HUES6 (cell line): ENCODE measurements at regions not wholly inside any gene's neighbourhood (a gene's known extent, or its start where the extent isn't known, plus 50 kb on each side); places are given as distances from the start of the nearest gene placed in this dataset.
A peak's percentile ranks its signal among the peaks of the same experiment; 100 is the strongest.

Experiments
- H3K27ac ChIP-seq: 2 replicates; pipeline ENCODE4 v1.7.0; 2013; ENCODE audit warnings: low read depth, mild to moderate bottlenecking, low read length, inconsistent platforms
- H3K27me3 ChIP-seq: 2 replicates; pipeline ENCODE4 v1.6.1; 2013; ENCODE audit warnings: low read length; ENCODE audit not compliant: control insufficient read depth, insufficient read depth
- H3K36me3 ChIP-seq: 2 replicates; pipeline ENCODE4 v1.6.1; 2013; ENCODE audit warnings: low read length; ENCODE audit not compliant: control insufficient read depth, insufficient read depth
- H3K4me1 ChIP-seq: 2 replicates; pipeline ENCODE4 v1.6.1; 2013; ENCODE audit warnings: low read length; ENCODE audit not compliant: control insufficient read depth, insufficient read depth
- H3K4me3 ChIP-seq: 2 replicates; pipeline ENCODE4 v1.5.1; 2013; ENCODE audit warnings: low read depth, low read length
- H3K9ac ChIP-seq: one replicate; pipeline ENCODE4 v1.6.1; 2013; ENCODE audit warnings: mild to moderate bottlenecking, low read length
- H3K9me3 ChIP-seq: 2 replicates; pipeline ENCODE4 v1.6.1; 2013; ENCODE audit warnings: low read depth, low read length; ENCODE audit not compliant: control insufficient read depth, insufficient read depth

GRCh38 chr6:41475164-41475563, 71.0 kb upstream of the FOXP4 start:
- no peak overlapping the region for H3K9ac ChIP-seq
- no peaks in the 10 kb centered on the region for H3K36me3 ChIP-seq

GRCh38 chr6:41475737-41476357, 70.3 kb upstream of the FOXP4 start:
- no peak overlapping the region for H3K4me3 ChIP-seq
- no peak overlapping the region for H3K27ac ChIP-seq
- H3K4me1 ChIP-seq: peaks cover 25% of the 10 kb centered on the region
- H3K27me3 ChIP-seq: peaks cover 66% of the 10 kb centered on the region
- no peaks in the 10 kb centered on the region for H3K36me3 ChIP-seq
- no peak overlapping the region for H3K9ac ChIP-seq
- H3K9me3 ChIP-seq: no peaks in the 10 kb centered on the region

More at GRCh38 chr6:41475164-41475563, 71.0 kb upstream of the FOXP4 start:
- Histone ChIP-seq H3K27me3 (peaks cover 72% of the 10 kb centered on the region), H3K4me3 (no peak overlapping the region), H3K27ac (no peak overlapping the region), H3K9me3 (no peaks in the 10 kb centered on the region), H3K4me1 (peaks cover 27% of the 10 kb centered on the region)

GRCh38 chr6:41476401-41476800, 69.8 kb upstream of the FOXP4 start:
- Histone ChIP-seq H3K36me3 (no peaks in the 10 kb centered on the region), H3K9ac (no peak overlapping the region), H3K9me3 (no peaks in the 10 kb centered on the region), H3K4me3 (no peak overlapping the region), H3K27ac (no peak overlapping the region), H3K4me1 (peaks cover 19% of the 10 kb centered on the region), H3K27me3 (peaks cover 60% of the 10 kb centered on the region)

- Histone ChIP-seq H3K4me1 (peaks cover 9% of the 10 kb centered on the region), H3K9me3 (no peaks in the 10 kb centered on the region), H3K36me3 (no peaks in the 10 kb centered on the region), H3K27ac (no peak overlapping the region), H3K27me3 (peaks cover 48% of the 10 kb centered on the region), H3K4me3 (no peak overlapping the region), H3K9ac (no peak overlapping the region)
Measured at GRCh38 chr6:41477572-41477971, 68.6 kb upstream of the FOXP4 start.

- Histone ChIP-seq H3K36me3 (no peaks in the 10 kb centered on the region), H3K27ac (no peak overlapping the region)
Measured at GRCh38 chr6:41483943-41484342, 62.2 kb upstream of the FOXP4 start.

GRCh38 chr6:41487860-41488432, 58.2 kb upstream of the FOXP4 start:
- Histone ChIP-seq H3K4me1 (peaks cover 52% of the 10 kb centered on the region), H3K9me3 (no peaks in the 10 kb centered on the region), H3K27me3 (peaks cover 73% of the 10 kb centered on the region), H3K36me3 (no peaks in the 10 kb centered on the region), H3K4me3 (no peak overlapping the region), H3K9ac (no peak overlapping the region), H3K27ac (no peak overlapping the region)

More at GRCh38 chr6:41483943-41484342, 62.2 kb upstream of the FOXP4 start:
- Histone ChIP-seq H3K4me1 (peaks cover 29% of the 10 kb centered on the region), H3K4me3 (no peak overlapping the region), H3K9ac (no peak overlapping the region), H3K9me3 (no peaks in the 10 kb centered on the region), H3K27me3 (peaks cover 43% of the 10 kb centered on the region)

- H3K36me3 ChIP-seq: no peaks in the 10 kb centered on the region
- H3K27ac ChIP-seq: no peak overlapping the region
- H3K9ac ChIP-seq: peak overlapping the region; percentile 1
- H3K4me1 ChIP-seq: peaks cover 52% of the 10 kb centered on the region
- peak overlapping the region; percentile 1; the same call in 1 of the 2 replicates for H3K4me3 ChIP-seq
- H3K9me3 ChIP-seq: no peaks in the 10 kb centered on the region
- H3K27me3 ChIP-seq: peaks cover 79% of the 10 kb centered on the region
Measured at GRCh38 chr6:41488433-41489119, 57.6 kb upstream of the FOXP4 start.

- Histone ChIP-seq H3K27ac (no peak overlapping the region), H3K9ac (peak overlapping the region; percentile 1), H3K4me1 (peaks cover 57% of the 10 kb centered on the region), H3K9me3 (no peaks in the 10 kb centered on the region), H3K4me3 (peak overlapping the region; percentile 1; the same call in 1 of the 2 replicates), H3K36me3 (no peaks in the 10 kb centered on the region), H3K27me3 (peaks cover 82% of the 10 kb centered on the region)
Measured at GRCh38 chr6:41489120-41489851, 56.9 kb upstream of the FOXP4 start.

GRCh38 chr6:41492261-41492891, 53.8 kb upstream of the FOXP4 start:
- Histone ChIP-seq H3K36me3 (no peaks in the 10 kb centered on the region), H3K9ac (no peak overlapping the region), H3K9me3 (no peaks in the 10 kb centered on the region), H3K4me3 (no peak overlapping the region), H3K27ac (no peak overlapping the region), H3K27me3 (peaks cover 80% of the 10 kb centered on the region), H3K4me1 (peaks cover 48% of the 10 kb centered on the region)

- Histone ChIP-seq H3K9me3 (no peaks in the 10 kb centered on the region), H3K27me3 (peaks cover 86% of the 10 kb centered on the region), H3K27ac (no peak overlapping the region), H3K36me3 (no peaks in the 10 kb centered on the region), H3K9ac (no peak overlapping the region), H3K4me3 (no peak overlapping the region), H3K4me1 (peaks cover 27% of the 10 kb centered on the region)
Measured at GRCh38 chr6:41494212-41495110, 51.7 kb upstream of the FOXP4 start.
